Endodermal cell (in vitro differentiated cells): ENCODE measurements at regions not wholly inside any gene's neighbourhood (a gene's known extent, or its start where the extent isn't known, plus 50 kb on each side); places are given as distances from the start of the nearest gene placed in this dataset.

Experiments used
- DNase-seq: peaks from one replicate; pipeline ENCODE4 v3.0.0-alpha.2; 2017
- H3K27ac ChIP-seq: 2 replicates; pipeline ENCODE4 v1.5.1; 2013; ENCODE audit warnings: mild to moderate bottlenecking, low read depth, low read length, moderate library complexity
- H3K27me3 ChIP-seq: 2 replicates; pipeline ENCODE4 v1.6.1; 2013; ENCODE audit warnings: mild to moderate bottlenecking, low read length, moderate library complexity; ENCODE audit not compliant: insufficient read depth, control insufficient read depth, poor library complexity, severe bottlenecking
- H3K36me3 ChIP-seq: 2 replicates; pipeline ENCODE4 v1.7.0; 2013; ENCODE audit warnings: mild to moderate bottlenecking, low read length, moderate library complexity; ENCODE audit not compliant: control insufficient read depth, insufficient read depth
- H3K4me1 ChIP-seq: one replicate; pipeline ENCODE4 v1.7.0; 2013; ENCODE audit warnings: low read length; ENCODE audit not compliant: control insufficient read depth, insufficient read depth
- H3K4me3 ChIP-seq: 2 replicates; pipeline ENCODE4 v1.5.1; 2013; ENCODE audit warnings: mild to moderate bottlenecking, low read length, moderate library complexity
- H3K9ac ChIP-seq: 2 replicates; pipeline ENCODE4 v1.6.1; 2013; ENCODE audit warnings: mild to moderate bottlenecking, low read length, moderate library complexity; ENCODE audit not compliant: poor library complexity, severe bottlenecking; ENCODE audit errors: extremely low read depth
- H3K9me3 ChIP-seq: 2 replicates; pipeline ENCODE4 v1.6.1; 2013; ENCODE audit warnings: mild to moderate bottlenecking, low read length, moderate library complexity; ENCODE audit not compliant: control insufficient read depth
- H3K27ac Mint-ChIP-seq: 2 replicates; pipeline ENCODE4 v1.8.0; 2020; ENCODE audit warnings: mixed read lengths
- H3K27me3 Mint-ChIP-seq: 2 replicates; pipeline ENCODE4 v1.8.0; 2021; ENCODE audit warnings: mild to moderate bottlenecking, mixed read lengths; ENCODE audit not compliant: insufficient read depth
- H3K36me3 Mint-ChIP-seq: 2 replicates; pipeline ENCODE4 v1.8.0; 2020; ENCODE audit warnings: low read depth, mixed read lengths
- H3K4me1 Mint-ChIP-seq: 2 replicates; pipeline ENCODE4 v1.8.0; 2020; ENCODE audit warnings: mixed read lengths
- H3K4me3 Mint-ChIP-seq: 2 replicates; pipeline ENCODE4 v1.8.0; 2020; ENCODE audit warnings: mild to moderate bottlenecking, moderate library complexity, mixed read lengths
- H3K9me3 Mint-ChIP-seq: 2 replicates; pipeline ENCODE4 v1.8.0; 2020; ENCODE audit warnings: mild to moderate bottlenecking, mixed read lengths
- CTCF ChIP-seq: fragments of 200-600 bp; sonication (generic); conservative IDR thresholded peaks from 2 replicates; pipeline ENCODE4 v1.5.0; 2021; ENCODE audit warnings: antibody characterized with exemption, mild to moderate bottlenecking
- WGBS, 2 experiments: methylation state at CpG; one replicate each; pipeline versions ENCODE4 v1.1.5 to v1.1.7; 2013; ENCODE audit warnings: missing lambda C conversion rate in 2 of 2, mixed read lengths in 1 of 2; ENCODE audit not compliant: insufficient coverage in 1 of 2, insufficient read length in 1 of 2; 5-methylcytosine and 5-hydroxymethylcytosine counted together

- H3K9ac ChIP-seq = no peak overlapping the region
- no peaks in the 10 kb centered on the region for H3K4me1 ChIP-seq
- Mint-ChIP-seq H3K4me3 (no peak overlapping the region), H3K36me3 (no peaks in the 10 kb centered on the region), H3K9me3 (no peaks in the 10 kb centered on the region), H3K27me3 (no peaks in the 10 kb centered on the region), H3K27ac (no peak overlapping the region), H3K4me1 (no peaks in the 10 kb centered on the region)
- no peak overlapping the region for H3K27ac ChIP-seq
- no peaks in the 10 kb centered on the region for H3K36me3 ChIP-seq
- no peak for DNase-seq
- no peaks in the 10 kb centered on the region for H3K9me3 ChIP-seq
- no peak overlapping the region for H3K4me3 ChIP-seq
- WGBS, 2 experiments = 92% methylated on average over 2 of the region's 2 CpGs; no CpG with 5 or more reads in 1 of the 2 experiments
- TF ChIP-seq CTCF = no peak
- no peaks in the 10 kb centered on the region for H3K27me3 ChIP-seq
These were observed 664.0 kb upstream of the EEF2KMT start for GRCh38 chr16:5761592-5761991.

DNA sequence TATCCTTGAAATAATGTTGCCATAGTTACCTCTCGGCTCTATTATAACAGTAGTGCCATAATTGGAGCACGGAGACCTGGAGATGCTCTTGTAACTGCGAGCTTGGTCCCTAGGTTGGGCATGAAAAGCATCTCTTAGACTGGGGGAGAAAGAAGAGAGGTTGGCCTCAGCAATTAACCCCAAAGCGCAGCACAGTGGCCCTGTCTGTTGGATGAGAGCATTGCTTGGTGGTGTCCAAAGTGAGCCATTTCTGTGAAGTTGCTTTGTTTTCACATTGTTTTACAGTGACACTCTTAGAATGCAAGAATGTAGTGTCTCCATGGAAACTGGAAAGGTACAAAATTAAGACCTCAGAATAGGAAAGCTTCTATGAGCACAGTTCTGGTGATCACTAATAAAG lies 660.7 kb upstream of the EEF2KMT start:
- 93 to 100% methylated on average over 2 to 4 of the region's 4 CpGs for WGBS, 2 experiments

GRCh38 chr16:5756969-5757368 lies 659.4 kb upstream of the EEF2KMT start:
- Mint-ChIP-seq H3K4me1 (peaks cover 21% of the 10 kb centered on the region), H3K9me3 (no peaks in the 10 kb centered on the region), H3K36me3 (no peaks in the 10 kb centered on the region), H3K27ac (no peak overlapping the region), H3K4me3 (no peak overlapping the region), H3K27me3 (no peaks in the 10 kb centered on the region)
- WGBS, 2 experiments = 83 to 100% methylated on average over 2 to 5 of the region's 5 CpGs
- Histone ChIP-seq H3K27ac (no peak overlapping the region), H3K36me3 (no peaks in the 10 kb centered on the region), H3K9me3 (no peaks in the 10 kb centered on the region), H3K9ac (no peak overlapping the region), H3K4me1 (peaks cover 3% of the 10 kb centered on the region), H3K27me3 (no peaks in the 10 kb centered on the region), H3K4me3 (no peak overlapping the region)
- DNase-seq = peak; percentile 66
- TF ChIP-seq CTCF = peak; percentile 75

More for the DNA sequence above, 660.7 kb upstream of the EEF2KMT start:
- no peaks in the 10 kb centered on the region for H3K36me3 ChIP-seq
- H3K27ac ChIP-seq = no peak overlapping the region
- DNase-seq = no peak
- Mint-ChIP-seq H3K4me1 (peaks cover 18% of the 10 kb centered on the region), H3K4me3 (no peak overlapping the region), H3K27ac (no peak overlapping the region), H3K36me3 (no peaks in the 10 kb centered on the region), H3K27me3 (no peaks in the 10 kb centered on the region), H3K9me3 (no peaks in the 10 kb centered on the region)
- H3K9me3 ChIP-seq = no peaks in the 10 kb centered on the region
- TF ChIP-seq CTCF = no peak
- H3K27me3 ChIP-seq = no peaks in the 10 kb centered on the region
- H3K4me3 ChIP-seq = no peak overlapping the region
- H3K4me1 ChIP-seq = peaks cover 3% of the 10 kb centered on the region
- no peak overlapping the region for H3K9ac ChIP-seq
